GM06990 (cell line): ENCODE measurements at regions not wholly inside any gene's neighbourhood (a gene's known extent, or its start where the extent isn't known, plus 50 kb on each side); places are given as distances from the start of the nearest gene placed in this dataset.

Source experiments
- DNase-seq: peaks from one replicate; pipeline ENCODE4 v3.0.0-alpha.2; 2011; ENCODE audit not compliant: insufficient read length; ENCODE audit errors: extremely low read depth
- H3K27me3 ChIP-seq: replicated peaks from 2 replicates; pipeline ENCODE4 v1.6.0; 2011; ENCODE audit warnings: low read length; ENCODE audit not compliant: control insufficient read depth, insufficient read depth
- H3K36me3 ChIP-seq: 2 replicates; pipeline ENCODE4 v1.5.1; 2011; ENCODE audit warnings: low read length; ENCODE audit not compliant: control insufficient read depth, insufficient read depth
- H3K4me3 ChIP-seq: replicated peaks from 2 replicates; pipeline ENCODE4 v1.5.1; 2011; ENCODE audit warnings: low read depth, mild to moderate bottlenecking, control low read depth, low read length
- TF ChIP-seq, protein P1 (sequence below): IDR thresholded peaks from 2 replicates; pipeline ENCODE4 v1.5.1; 2011; ENCODE audit warnings: low read length, control low read depth, mild to moderate bottlenecking, inconsistent platforms; ENCODE audit not compliant: insufficient read depth, poor library complexity, severe bottlenecking

DNA sequence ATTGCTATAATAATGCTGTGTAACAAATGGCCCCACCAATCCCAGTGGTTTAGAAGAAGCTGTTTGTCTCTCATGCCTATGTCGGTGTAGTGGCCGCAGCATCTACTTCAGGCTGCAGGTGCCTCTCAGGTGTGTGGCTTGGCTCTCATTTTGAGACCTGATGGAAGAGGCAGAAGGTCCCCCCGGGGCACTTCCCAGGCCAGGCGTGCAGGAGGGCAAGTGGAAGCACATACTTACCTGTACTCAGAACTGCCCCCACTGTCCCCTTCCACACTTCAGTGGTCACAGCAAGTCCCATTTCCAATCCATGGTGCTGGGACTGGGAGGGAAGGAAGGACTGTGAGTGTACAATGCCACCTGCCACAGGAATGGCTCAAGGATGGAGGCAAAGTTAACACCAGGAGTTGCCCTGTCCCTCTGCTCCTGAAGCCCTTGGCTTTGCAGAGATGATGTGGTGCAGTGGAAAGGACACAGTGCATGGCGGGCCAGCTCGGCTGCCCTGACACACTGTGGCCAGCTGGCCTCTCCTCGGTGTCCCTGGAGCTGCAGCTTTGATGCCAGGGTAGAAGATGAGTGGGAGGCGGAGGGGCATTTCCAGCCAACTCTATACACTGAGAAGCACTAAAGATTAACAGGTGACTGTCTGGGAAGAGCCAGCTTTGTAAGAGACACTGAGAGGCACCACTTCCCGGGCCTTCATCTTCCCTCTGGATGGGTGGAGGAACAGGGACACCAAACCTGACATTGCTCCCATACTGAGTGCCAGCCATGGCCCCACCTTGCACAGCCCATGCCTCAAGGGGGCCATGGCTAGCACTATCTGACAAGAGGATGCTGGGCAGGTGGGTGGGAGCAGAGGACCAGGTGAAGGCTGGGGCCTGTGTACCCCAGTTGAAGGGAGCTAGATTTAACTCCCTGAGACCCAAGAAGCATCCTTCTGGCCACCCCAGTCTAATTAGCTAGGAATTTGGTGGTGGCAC lies 105.9 kb downstream of the METRNL start:
- no peaks in the 10 kb centered on the region; the same call in 1 of the 2 replicates for H3K27me3 ChIP-seq

DNA sequence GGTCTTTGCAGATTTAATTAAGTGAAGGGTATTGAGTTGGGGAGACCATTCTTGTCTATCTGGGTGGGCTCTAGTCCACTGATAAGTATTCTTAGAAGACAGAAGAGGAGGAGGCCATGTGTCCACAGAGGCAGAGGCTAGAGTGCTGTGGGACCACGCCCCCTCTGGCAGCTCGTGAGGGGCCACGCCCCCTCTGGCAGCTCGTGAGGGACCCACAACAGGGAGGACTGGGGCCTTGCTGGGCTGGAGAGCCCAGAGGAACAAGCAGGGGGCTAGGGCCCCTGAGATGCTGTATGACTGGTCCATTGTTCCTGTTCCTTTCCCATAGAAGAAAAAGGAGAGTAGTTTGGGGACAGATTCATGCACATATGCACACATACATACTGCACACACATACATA lies 106.8 kb downstream of the METRNL start:
- DNase-seq: no peak

More for the DNA sequence above, 105.9 kb downstream of the METRNL start:
- TF ChIP-seq, protein P1, sequence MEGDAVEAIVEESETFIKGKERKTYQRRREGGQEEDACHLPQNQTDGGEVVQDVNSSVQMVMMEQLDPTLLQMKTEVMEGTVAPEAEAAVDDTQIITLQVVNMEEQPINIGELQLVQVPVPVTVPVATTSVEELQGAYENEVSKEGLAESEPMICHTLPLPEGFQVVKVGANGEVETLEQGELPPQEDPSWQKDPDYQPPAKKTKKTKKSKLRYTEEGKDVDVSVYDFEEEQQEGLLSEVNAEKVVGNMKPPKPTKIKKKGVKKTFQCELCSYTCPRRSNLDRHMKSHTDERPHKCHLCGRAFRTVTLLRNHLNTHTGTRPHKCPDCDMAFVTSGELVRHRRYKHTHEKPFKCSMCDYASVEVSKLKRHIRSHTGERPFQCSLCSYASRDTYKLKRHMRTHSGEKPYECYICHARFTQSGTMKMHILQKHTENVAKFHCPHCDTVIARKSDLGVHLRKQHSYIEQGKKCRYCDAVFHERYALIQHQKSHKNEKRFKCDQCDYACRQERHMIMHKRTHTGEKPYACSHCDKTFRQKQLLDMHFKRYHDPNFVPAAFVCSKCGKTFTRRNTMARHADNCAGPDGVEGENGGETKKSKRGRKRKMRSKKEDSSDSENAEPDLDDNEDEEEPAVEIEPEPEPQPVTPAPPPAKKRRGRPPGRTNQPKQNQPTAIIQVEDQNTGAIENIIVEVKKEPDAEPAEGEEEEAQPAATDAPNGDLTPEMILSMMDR: no peak
- H3K4me3 ChIP-seq: no peak overlapping the region
- DNase-seq: no peak
- H3K36me3 ChIP-seq: no peaks in the 10 kb centered on the region

DNA sequence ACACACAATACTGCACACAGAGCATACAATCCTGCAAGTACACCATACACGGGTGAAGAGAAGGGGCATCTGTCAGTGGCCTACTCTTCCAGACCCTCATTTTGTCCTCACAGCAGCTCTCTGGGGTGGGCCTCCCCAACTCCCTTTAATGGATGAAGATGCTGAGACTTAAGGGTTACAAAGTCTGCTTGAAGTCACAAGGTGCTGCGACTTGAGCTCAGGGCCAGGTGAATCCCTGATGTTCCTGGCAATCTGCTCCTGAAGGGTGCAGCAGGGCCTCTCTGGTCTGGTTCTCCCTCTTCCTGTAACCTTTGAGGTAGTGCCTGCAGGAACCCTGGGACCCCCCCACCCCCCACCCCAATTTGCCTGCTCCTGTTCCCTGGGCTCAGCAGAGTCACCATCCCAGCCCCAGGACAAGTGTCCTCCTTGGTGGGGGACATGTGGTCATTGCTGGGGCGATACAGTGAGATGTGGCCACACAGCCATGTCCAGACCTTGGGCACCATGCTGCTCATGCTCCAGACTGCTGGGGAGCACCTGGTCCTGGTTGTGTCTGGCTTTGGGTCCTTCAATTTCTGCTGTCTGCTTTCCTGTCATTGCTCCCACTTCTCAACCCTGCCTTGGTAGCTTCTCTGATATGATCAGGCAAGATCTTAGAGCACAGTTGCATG lies 107.5 kb downstream of the METRNL start:
- Histone ChIP-seq H3K36me3 (no peaks in the 10 kb centered on the region), H3K27me3 (no peaks in the 10 kb centered on the region; the same call in 1 of the 2 replicates), H3K4me3 (no peak overlapping the region)
- DNase-seq: no peak
- TF ChIP-seq, protein P1: no peak

More for the DNA sequence above, 106.8 kb downstream of the METRNL start:
- H3K36me3 ChIP-seq: no peaks in the 10 kb centered on the region
- no peak overlapping the region for H3K4me3 ChIP-seq
- TF ChIP-seq, protein P1: no peak
- H3K27me3 ChIP-seq: no peaks in the 10 kb centered on the region; the same call in 1 of the 2 replicates

DNA sequence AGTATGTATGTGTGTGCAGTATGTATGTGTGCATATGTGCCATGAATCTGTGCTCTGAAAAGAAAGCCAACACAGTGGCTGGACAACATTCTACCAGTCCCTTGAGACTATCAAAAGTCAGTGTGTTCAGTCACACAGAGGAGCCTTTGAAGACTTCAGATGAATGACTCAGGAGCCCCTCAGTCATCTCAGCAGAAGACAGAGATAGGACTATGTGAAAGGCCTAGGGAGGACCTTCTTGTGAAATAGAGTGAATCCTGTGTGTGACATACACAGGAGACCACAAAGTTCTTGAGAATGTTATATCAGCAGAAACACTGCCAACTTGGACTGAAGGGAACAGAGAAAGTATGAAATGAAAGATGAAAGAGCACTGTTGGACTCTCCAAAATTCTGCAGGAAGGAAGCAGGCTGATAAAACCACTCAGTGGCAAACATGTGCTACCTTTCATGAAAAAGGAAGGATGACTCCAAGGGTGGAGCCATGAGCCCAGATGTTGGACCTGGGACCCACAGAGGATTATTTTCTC lies 108.4 kb downstream of the METRNL start:
- TF ChIP-seq, protein P1: no peak
- Histone ChIP-seq H3K27me3 (no peaks in the 10 kb centered on the region; the same call in 1 of the 2 replicates), H3K36me3 (no peaks in the 10 kb centered on the region), H3K4me3 (no peak overlapping the region)
- no peak for DNase-seq

DNA sequence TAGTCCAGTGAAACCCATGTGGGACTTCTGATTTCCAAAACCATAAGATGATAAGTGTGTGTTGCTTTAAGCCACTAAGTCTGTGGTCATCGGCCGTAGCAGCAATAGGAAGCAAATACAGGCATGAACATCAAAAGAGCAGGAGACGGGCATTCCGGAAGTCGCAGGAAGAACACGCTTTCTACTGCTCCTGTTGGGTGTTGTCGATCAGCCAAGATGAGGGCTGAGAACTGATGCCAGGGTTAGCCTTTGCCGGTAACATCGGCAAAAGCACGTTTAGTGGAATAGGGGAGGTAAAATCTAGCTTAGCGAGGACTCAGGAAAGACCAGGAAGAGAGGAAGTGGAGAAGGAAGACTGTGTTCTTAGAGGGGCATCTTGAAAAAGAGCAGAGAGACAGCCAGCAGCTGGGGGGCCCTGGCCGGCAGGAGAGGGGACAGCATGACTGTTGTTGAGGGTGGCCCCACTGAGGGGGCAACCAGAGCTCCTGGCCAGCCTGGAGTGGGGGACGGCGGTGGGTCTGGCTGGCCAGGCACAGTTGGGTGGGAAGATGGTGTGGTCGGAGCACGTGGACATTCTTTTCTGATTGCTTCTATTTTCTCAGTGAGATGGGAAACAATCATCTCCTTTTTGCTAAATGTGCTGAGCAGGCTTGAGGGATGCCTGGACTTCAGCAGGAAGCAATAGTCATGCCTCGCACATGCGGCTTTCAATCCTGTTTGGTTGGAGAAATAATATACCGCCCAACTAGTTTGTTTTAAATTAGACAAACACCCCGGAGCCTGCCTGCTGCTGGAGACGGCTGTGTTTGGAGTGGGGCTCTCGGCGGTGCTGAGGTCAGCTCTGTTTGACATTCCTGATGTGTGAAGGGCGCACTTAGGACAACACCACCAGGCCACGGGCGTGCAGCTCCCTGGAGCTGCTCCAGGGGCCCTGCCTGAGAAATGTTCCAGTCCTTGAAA lies 109.9 kb downstream of the METRNL start:
- H3K27me3 ChIP-seq: no peaks in the 10 kb centered on the region; the same call in 1 of the 2 replicates
- no peak for DNase-seq
- H3K36me3 ChIP-seq: no peaks in the 10 kb centered on the region
- TF ChIP-seq, protein P1: no peak
- no peak overlapping the region for H3K4me3 ChIP-seq
